Endothelial cell (in vitro differentiated cells): ENCODE measurements at regions not wholly inside any gene's neighbourhood (a gene's known extent, or its start where the extent isn't known, plus 50 kb on each side); places are given as distances from the start of the nearest gene placed in this dataset.

ENCODE experiments used
- DNase-seq: peaks from one replicate; pipeline ENCODE4 v3.0.0; 2021; ENCODE audit warnings: low spot score
- H3K27ac Mint-ChIP-seq: one replicate; pipeline ENCODE4 v1.8.0; 2021; ENCODE audit warnings: mixed read lengths, inconsistent platforms; ENCODE audit not compliant: unreplicated experiment
- H3K27me3 Mint-ChIP-seq: one replicate; pipeline ENCODE4 v1.8.0; 2021; ENCODE audit warnings: mild to moderate bottlenecking, moderate library complexity, mixed read lengths, inconsistent platforms; ENCODE audit not compliant: unreplicated experiment
- H3K36me3 Mint-ChIP-seq: one replicate; pipeline ENCODE4 v1.8.0; 2021; ENCODE audit warnings: mild to moderate bottlenecking, low read depth, mixed read lengths, inconsistent platforms; ENCODE audit not compliant: unreplicated experiment
- H3K4me1 Mint-ChIP-seq: one replicate; pipeline ENCODE4 v1.8.0; 2021; ENCODE audit warnings: mild to moderate bottlenecking, mixed read lengths, inconsistent platforms; ENCODE audit not compliant: unreplicated experiment
- H3K4me3 Mint-ChIP-seq: one replicate; pipeline ENCODE4 v1.8.0; 2021; ENCODE audit warnings: mild to moderate bottlenecking, mixed read lengths, inconsistent platforms; ENCODE audit not compliant: unreplicated experiment
- H3K9me3 Mint-ChIP-seq: one replicate; pipeline ENCODE4 v1.8.0; 2021; ENCODE audit warnings: mixed read lengths, inconsistent platforms; ENCODE audit not compliant: unreplicated experiment
- TF ChIP-seq, protein P1 (sequence below): fragments of 200-600 bp; sonication (generic); IDR thresholded peaks from one replicate; pipeline ENCODE4 v1.5.0; 2021; ENCODE audit warnings: antibody characterized with exemption; ENCODE audit not compliant: unreplicated experiment

DNA sequence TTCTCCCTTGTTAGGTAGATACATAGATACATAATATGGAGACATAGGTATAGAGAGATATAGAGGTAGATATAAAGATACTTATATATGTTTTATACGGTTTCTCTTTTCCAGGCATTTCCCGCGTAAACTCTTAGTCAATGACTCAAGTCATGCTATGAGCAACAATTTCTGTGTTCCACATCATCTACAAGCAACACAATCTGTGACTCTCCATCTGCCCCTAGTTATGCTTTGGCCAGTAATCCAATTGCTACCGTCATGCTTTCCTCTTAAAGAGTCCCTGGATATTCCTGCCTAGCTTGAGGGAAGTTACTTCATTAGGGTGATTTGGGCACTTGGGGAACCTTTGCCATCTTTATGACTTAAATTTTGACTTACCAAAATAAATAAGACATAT lies 129.0 kb upstream of the ADAMTS16 start:
- Mint-ChIP-seq H3K9me3 (no peaks in the 10 kb centered on the region), H3K4me3 (no peak overlapping the region), H3K4me1 (peaks cover 2% of the 10 kb centered on the region), H3K27ac (no peak overlapping the region), H3K36me3 (no peaks in the 10 kb centered on the region), H3K27me3 (peaks cover 2% of the 10 kb centered on the region)
- no peak for DNase-seq
- TF ChIP-seq, protein P1, sequence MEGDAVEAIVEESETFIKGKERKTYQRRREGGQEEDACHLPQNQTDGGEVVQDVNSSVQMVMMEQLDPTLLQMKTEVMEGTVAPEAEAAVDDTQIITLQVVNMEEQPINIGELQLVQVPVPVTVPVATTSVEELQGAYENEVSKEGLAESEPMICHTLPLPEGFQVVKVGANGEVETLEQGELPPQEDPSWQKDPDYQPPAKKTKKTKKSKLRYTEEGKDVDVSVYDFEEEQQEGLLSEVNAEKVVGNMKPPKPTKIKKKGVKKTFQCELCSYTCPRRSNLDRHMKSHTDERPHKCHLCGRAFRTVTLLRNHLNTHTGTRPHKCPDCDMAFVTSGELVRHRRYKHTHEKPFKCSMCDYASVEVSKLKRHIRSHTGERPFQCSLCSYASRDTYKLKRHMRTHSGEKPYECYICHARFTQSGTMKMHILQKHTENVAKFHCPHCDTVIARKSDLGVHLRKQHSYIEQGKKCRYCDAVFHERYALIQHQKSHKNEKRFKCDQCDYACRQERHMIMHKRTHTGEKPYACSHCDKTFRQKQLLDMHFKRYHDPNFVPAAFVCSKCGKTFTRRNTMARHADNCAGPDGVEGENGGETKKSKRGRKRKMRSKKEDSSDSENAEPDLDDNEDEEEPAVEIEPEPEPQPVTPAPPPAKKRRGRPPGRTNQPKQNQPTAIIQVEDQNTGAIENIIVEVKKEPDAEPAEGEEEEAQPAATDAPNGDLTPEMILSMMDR, result no peak

DNA sequence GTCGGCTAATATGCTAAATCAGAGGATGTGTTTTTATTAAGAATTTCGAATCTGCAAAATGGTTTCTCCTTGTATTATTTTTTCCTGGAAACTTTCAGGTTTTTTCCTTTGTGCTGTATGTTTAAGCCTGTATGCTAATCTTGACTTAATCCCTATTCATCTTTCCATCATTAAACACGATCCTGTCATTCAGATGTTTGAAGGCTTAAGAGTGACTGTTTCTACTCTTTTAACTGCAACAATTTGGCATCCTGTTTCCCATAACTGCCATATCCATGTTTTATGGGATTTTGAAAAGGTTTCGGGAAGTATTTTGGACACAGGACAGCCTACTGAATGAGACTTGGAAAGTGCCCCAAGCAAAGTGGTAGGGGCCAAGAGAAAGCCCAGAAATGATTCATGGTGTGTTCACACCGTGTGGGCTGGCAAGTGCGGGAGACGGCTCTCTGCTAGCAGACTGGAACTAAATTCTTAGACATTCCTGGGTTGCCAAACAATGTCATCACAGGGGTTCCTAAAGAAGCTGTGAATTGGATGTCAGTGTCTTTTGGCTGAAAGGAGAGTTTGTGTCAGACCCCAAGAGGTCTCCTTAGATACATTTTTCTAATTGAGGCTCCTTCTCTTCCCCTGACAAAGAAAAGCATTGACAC lies 125.4 kb upstream of the ADAMTS16 start:
- Mint-ChIP-seq H3K4me3 (no peak overlapping the region), H3K4me1 (peaks cover 3% of the 10 kb centered on the region), H3K27me3 (peaks cover 5% of the 10 kb centered on the region), H3K9me3 (peaks cover 8% of the 10 kb centered on the region), H3K27ac (no peak overlapping the region), H3K36me3 (peaks cover 5% of the 10 kb centered on the region)
- DNase-seq, result no peak
- TF ChIP-seq, protein P1, result no peak

DNA sequence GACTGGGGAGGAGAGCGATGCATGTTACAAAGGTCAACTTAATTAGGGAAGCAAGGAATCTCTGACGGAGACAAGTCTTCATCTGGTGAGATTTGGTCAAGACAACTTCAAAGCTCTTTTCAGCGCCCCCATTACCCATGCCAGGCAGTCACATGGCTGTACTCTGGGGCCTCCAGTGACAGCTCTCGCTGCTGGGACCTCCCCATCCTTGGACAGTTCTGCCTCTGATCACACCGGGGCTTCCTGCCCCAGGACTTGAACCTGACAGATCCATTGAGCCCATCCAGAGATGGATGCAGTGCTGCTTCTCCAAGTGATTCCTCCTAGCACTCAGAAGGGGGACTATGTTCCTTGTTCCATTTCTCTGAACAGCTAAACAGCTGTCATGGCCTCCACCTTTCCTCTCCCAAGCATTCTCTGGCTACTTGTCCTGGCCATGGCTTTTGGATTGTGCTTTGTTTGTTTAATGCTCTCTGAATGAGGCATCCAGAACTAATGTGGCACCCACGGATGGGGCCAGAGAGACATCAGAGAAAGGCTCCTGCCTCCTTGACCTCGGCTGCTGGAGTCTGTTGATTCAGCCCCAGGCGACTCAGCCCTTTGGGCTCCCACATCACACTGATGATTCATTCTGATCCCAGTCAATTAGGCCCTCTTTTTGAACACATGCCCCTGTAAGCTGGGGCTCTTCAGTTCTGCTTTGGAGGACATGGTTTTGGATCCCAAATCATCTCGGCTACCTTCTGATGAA lies 122.1 kb upstream of the ADAMTS16 start:
- Mint-ChIP-seq H3K9me3 (peaks cover 8% of the 10 kb centered on the region), H3K4me1 (peaks cover 9% of the 10 kb centered on the region), H3K4me3 (no peak overlapping the region), H3K27ac (no peak overlapping the region), H3K27me3 (peaks cover 8% of the 10 kb centered on the region), H3K36me3 (peaks cover 5% of the 10 kb centered on the region)
- TF ChIP-seq, protein P1, result no peak
- no peak for DNase-seq

DNA sequence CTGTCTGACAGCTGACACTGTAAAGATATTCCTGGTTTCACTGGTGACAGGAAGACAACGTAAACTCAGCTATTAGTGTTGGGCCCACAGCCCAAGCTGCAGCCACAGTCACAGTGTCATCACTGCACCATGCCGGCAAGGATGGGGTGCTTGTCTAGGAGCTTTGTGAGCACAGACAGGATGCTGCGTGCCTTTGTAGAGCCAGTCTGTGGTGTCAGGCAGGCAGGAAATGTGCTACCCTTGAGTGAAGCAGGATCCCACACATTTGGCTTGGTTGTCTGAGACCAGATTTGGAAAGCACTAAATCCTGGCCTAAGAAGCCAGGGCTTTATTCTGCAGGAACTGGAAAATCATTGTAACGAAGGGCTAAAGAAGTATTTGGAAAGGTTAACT lies 121.6 kb upstream of the ADAMTS16 start:
- TF ChIP-seq, protein P1, result no peak
- Mint-ChIP-seq H3K9me3 (peaks cover 8% of the 10 kb centered on the region), H3K36me3 (peaks cover 5% of the 10 kb centered on the region), H3K27ac (no peak overlapping the region), H3K27me3 (peaks cover 8% of the 10 kb centered on the region), H3K4me3 (no peak overlapping the region), H3K4me1 (peaks cover 9% of the 10 kb centered on the region)
- DNase-seq, result no peak

DNA sequence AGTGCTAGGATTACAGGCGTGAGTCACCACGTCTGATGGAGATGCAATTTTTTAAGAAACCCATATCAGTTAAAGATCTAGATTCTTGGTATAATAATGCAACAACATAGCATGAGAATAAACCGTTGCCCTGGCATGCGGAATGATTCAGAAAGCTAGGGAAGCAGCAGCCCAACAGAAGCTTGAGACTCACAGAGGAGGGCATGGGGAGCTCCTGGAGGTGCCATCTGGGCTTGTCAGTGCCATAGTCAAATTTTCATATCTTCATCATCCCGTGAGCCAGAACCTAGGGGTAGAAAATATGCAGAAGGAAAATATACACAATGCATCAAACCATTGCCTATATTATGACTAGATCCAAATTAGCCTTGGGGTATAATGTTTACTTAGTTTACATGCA lies 118.7 kb upstream of the ADAMTS16 start:
- DNase-seq, result no peak
- H3K36me3 Mint-ChIP-seq, result peaks cover 5% of the 10 kb centered on the region
- no peak overlapping the region for H3K4me3 Mint-ChIP-seq
- peaks cover 8% of the 10 kb centered on the region for H3K9me3 Mint-ChIP-seq
- TF ChIP-seq, protein P1, result no peak
- peaks cover 14% of the 10 kb centered on the region for H3K4me1 Mint-ChIP-seq
- H3K27me3 Mint-ChIP-seq, result peaks cover 8% of the 10 kb centered on the region
- no peak overlapping the region for H3K27ac Mint-ChIP-seq
